ENCODE measurements at regions not wholly inside any gene's neighbourhood (a gene's known extent, or its start where the extent isn't known, plus 50 kb on each side); places are given as distances from the start of the nearest gene placed in this dataset.

GRCh38 chr16:55147396-55147795 lies 176.6 kb upstream of the IRX6 start:
- TF ChIP-seq CTCF (IDR thresholded peaks at IDR 0.05) (no peak), POLR2A (IDR thresholded peaks at IDR 0.05) (no peak)
